AG04450 (cell line): ENCODE measurements at regions not wholly inside any gene's neighbourhood (a gene's known extent, or its start where the extent isn't known, plus 50 kb on each side); places are given as distances from the start of the nearest gene placed in this dataset.

ENCODE experiments used
- CTCF ChIA-PET: fragments of 300-600, 350-600 bp; formaldehyde crosslinking; extraction: SDS; loops from one replicate; lab custom pipeline; 2022; ENCODE audit warnings: antibody characterized with exemption, inconsistent platforms; lab: Charles Lee
- POLR2A ChIA-PET: fragments of 350-600 bp; formaldehyde crosslinking; extraction: SDS; loops from one replicate; lab custom pipeline; 2021; ENCODE audit warnings: antibody characterized with exemption, inconsistent platforms; lab: Yijun Ruan, JAX
- DNase-seq: peaks from one replicate; pipeline ENCODE4 v3.0.0-alpha.2; 2011; ENCODE audit warnings: low read depth, low spot score
- H3K27ac ChIP-seq: one replicate; pipeline ENCODE4 v1.5.1; 2012; ENCODE audit warnings: low read depth, low read length, control low read depth
- H3K27me3 ChIP-seq: one replicate; pipeline ENCODE4 v1.6.0; 2012; ENCODE audit warnings: low read length; ENCODE audit not compliant: control insufficient read depth, insufficient read depth
- H3K4me3 ChIP-seq: 2 replicates; pipeline ENCODE4 v1.5.1; 2011; ENCODE audit warnings: mild to moderate bottlenecking, low read depth, low read length, control low read depth
- H3K9me3 ChIP-seq: 2 replicates; pipeline ENCODE4 v1.5.1; 2012; ENCODE audit warnings: low read length; ENCODE audit not compliant: control insufficient read depth, insufficient read depth
- CTCF ChIP-seq: IDR thresholded peaks from 2 replicates; pipeline ENCODE4 v1.5.1; 2011; ENCODE audit warnings: low read depth, low read length, control low read depth, inconsistent platforms

GRCh38 chr2:160581035-160581434, 87.4 kb upstream of the RBMS1 start:
- ChIA-PET CTCF (interaction anchor here (1.3 kb wide), 1 partner anchor 389 kb away, joined by 7 read pairs; no protein-coding TSS in a partner anchor), POLR2A (no interaction called here)
- Histone ChIP-seq H3K27ac (no peak overlapping the region), H3K9me3 (no peaks in the 10 kb centered on the region), H3K4me3 (no peak overlapping the region), H3K27me3 (no peaks in the 10 kb centered on the region)
- TF ChIP-seq CTCF: no peak
- DNase-seq: no peak

GRCh38 chr2:160581448-160581847, 87.8 kb upstream of the RBMS1 start:
- H3K27ac ChIP-seq: no peak overlapping the region
- no peak overlapping the region for H3K4me3 ChIP-seq
- H3K27me3 ChIP-seq: no peaks in the 10 kb centered on the region
- POLR2A ChIA-PET: no interaction called here
- no peaks in the 10 kb centered on the region for H3K9me3 ChIP-seq
- no peak for DNase-seq
- CTCF ChIA-PET: interaction anchor here (1.3 kb wide), 1 partner anchor 389 kb away, joined by 7 read pairs; no protein-coding TSS in a partner anchor
- TF ChIP-seq CTCF: no peak

GRCh38 chr2:160582081-160582480, 88.5 kb upstream of the RBMS1 start:
- Histone ChIP-seq H3K27ac (no peak overlapping the region), H3K4me3 (no peak overlapping the region), H3K9me3 (no peaks in the 10 kb centered on the region), H3K27me3 (no peaks in the 10 kb centered on the region)
- DNase-seq: no peak
- TF ChIP-seq CTCF: no peak
- CTCF ChIA-PET: interaction anchor here (0.6 to 1.0 kb wide), 2 partner anchors 258 to 470 kb away, joined by 3 to 4 read pairs; no protein-coding TSS in a partner anchor
- POLR2A ChIA-PET: no interaction called here

GRCh38 chr2:160582490-160583145, 89.0 kb upstream of the RBMS1 start:
- TF ChIP-seq CTCF: no peak
- Histone ChIP-seq H3K27me3 (no peaks in the 10 kb centered on the region), H3K9me3 (no peaks in the 10 kb centered on the region), H3K27ac (no peak overlapping the region), H3K4me3 (no peak overlapping the region)
- DNase-seq: peak; percentile 39
- ChIA-PET POLR2A (interaction anchor here (0.6 kb wide), 1 partner anchor 25 kb away, joined by 3 read pairs; no protein-coding TSS in a partner anchor), CTCF (interaction anchor here (0.5 to 1.0 kb wide), 3 partner anchors 106 to 259 kb away, joined by 3 to 6 read pairs (median 4); no protein-coding TSS in a partner anchor)

- CTCF ChIA-PET: interaction anchor here (0.5 to 0.6 kb wide), 2 partner anchors 105 to 192 kb away, joined by 3 to 6 read pairs; no protein-coding TSS in a partner anchor
- DNase-seq: no peak
- no peak for TF ChIP-seq CTCF
- H3K27ac ChIP-seq: peak overlapping the region; percentile 1
- H3K27me3 ChIP-seq: no peaks in the 10 kb centered on the region
- no peak overlapping the region for H3K4me3 ChIP-seq
- no peaks in the 10 kb centered on the region for H3K9me3 ChIP-seq
- POLR2A ChIA-PET: interaction anchor here (0.6 kb wide), 1 partner anchor 24 kb away, joined by 3 read pairs; no protein-coding TSS in a partner anchor
These were observed 89.5 kb upstream of the RBMS1 start for GRCh38 chr2:160583146-160583535.
